Thymus (tissue), 11 donors: ENCODE measurements at regions not wholly inside any gene's neighbourhood (a gene's known extent, or its start where the extent isn't known, plus 50 kb on each side); places are given as distances from the start of the nearest gene placed in this dataset.

Source experiments
- DNase-seq, 9 donors: peaks; one replicate each; pipeline ENCODE4 v3.0.0-alpha.2; 2013; ENCODE audit warnings: low spot score in 9 of 9, low read depth in 6 of 9, missing footprints in 1 of 9
- H3K27ac ChIP-seq, 2 donors: one replicate each; pipeline ENCODE4 v1.5.1; 2013; ENCODE audit warnings: control low read depth in 1 of 2, low read depth in 1 of 2, low read length in 1 of 2, mild to moderate bottlenecking in 1 of 2, moderate library complexity in 1 of 2
- H3K27me3 ChIP-seq, 2 donors: one replicate each; pipeline ENCODE4 v1.5.1; 2013; ENCODE audit warnings: low read length in 1 of 2; ENCODE audit not compliant: control insufficient read depth in 2 of 2, insufficient read depth in 1 of 2
- H3K36me3 ChIP-seq, 2 donors: one replicate each; pipeline ENCODE4 v1.5.1; 2013; ENCODE audit warnings: low read length in 1 of 2, mild to moderate bottlenecking in 1 of 2, moderate library complexity in 1 of 2; ENCODE audit not compliant: control insufficient read depth in 2 of 2, insufficient read depth in 2 of 2
- H3K4me1 ChIP-seq, 2 donors: one replicate each; pipeline ENCODE4 v1.5.1; 2013; ENCODE audit warnings: low read length in 2 of 2; ENCODE audit not compliant: control insufficient read depth in 2 of 2, insufficient read depth in 2 of 2
- H3K4me3 ChIP-seq, 2 donors: one replicate each; pipeline ENCODE4 v1.5.1; 2013; ENCODE audit warnings: low read length in 2 of 2, control low read depth in 1 of 2, mild to moderate bottlenecking in 1 of 2
- H3K9me3 ChIP-seq, 2 donors: one replicate each; pipeline ENCODE4 v1.5.1; 2013; ENCODE audit warnings: low read length in 1 of 2, mild to moderate bottlenecking in 1 of 2; ENCODE audit not compliant: control insufficient read depth in 2 of 2, insufficient read depth in 1 of 2
- WGBS: extraction: QIAGEN DNeasy Blood & Tissue Kit; methylation state at CpG from one replicate; pipeline ENCODE4 v1.1.7; 2013; 5-methylcytosine and 5-hydroxymethylcytosine counted together
- donor health status: healthy.

DNA sequence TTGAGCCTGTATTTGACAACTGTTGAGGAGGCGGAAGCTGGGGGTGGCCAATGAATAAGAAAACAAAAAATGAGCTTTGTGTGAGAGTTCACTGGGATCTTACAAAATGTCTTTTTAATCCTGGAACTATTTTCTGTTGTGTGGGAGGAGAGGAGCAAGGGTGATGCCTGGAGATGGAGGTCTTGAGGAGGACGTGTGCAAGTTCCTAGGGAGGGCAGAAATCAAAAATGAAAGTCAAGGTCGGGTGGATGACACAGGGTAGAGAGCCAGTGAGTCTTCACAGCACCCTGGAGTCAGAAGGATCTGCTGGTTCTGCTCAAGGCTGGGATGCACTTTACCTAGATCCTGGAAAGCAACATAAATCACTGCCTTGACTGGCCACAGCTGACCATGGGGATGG lies 180.3 kb upstream of the PKDCC start:
- H3K27me3 ChIP-seq = peaks cover 4 to 22% of the 10 kb centered on the region in 2 donors
- no peaks in the 10 kb centered on the region for H3K9me3 ChIP-seq
- WGBS = 78% methylated on average over 3 of the region's 3 CpGs
- no peak overlapping the region for H3K27ac ChIP-seq
- no peak overlapping the region for H3K4me3 ChIP-seq
- no peak for DNase-seq
- peaks cover 26% of the 10 kb centered on the region in 2 donors for H3K4me1 ChIP-seq
- H3K36me3 ChIP-seq = no peaks in the 10 kb centered on the region

DNA sequence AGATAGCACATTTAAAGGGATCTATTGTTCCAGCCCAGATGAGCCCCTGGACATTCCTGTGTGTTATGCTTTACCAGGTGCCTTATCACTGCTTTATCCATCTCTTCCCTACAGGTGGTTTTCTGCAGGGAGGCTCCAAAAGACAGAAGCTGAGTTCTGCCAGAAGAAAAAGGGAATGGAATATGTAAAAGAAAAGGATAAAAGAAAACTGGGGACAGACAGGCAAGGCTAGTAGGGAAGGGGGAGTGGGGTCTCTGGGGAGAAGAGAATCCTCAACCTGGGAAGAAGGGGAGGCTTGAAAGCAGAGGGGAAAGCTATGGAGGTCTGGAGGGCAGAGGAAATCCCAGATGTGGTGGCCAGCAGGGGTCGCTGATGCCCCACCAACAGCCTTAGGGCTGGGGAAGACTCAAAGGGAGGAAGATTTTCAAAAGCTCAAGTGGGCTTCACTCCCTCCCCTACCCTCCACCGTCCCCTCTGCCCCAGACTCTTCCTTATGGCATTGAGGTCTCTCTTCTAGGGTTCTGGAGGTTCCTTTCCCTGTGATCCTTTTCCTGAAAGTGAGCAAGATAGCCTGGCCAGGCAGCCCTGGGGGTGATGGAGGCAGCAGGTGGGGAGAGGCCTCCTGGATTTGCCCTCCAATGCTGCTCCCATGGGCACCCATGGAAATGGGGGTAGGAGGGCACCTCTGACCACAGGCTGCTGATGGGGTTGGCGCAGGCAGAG lies 178.1 kb upstream of the PKDCC start:
- DNase-seq = peak in 6 of 9 donors; percentile 53 to 82 (median 72)
- 31% methylated on average over 3 of the region's 3 CpGs for WGBS
- H3K27me3 ChIP-seq = peaks cover 4 to 19% of the 10 kb centered on the region in 2 donors
- no peaks in the 10 kb centered on the region for H3K36me3 ChIP-seq
- peaks cover 30 to 35% of the 10 kb centered on the region in 2 donors for H3K4me1 ChIP-seq
- H3K9me3 ChIP-seq = no peaks in the 10 kb centered on the region
- no peak overlapping the region for H3K27ac ChIP-seq
- H3K4me3 ChIP-seq = no peak overlapping the region

DNA sequence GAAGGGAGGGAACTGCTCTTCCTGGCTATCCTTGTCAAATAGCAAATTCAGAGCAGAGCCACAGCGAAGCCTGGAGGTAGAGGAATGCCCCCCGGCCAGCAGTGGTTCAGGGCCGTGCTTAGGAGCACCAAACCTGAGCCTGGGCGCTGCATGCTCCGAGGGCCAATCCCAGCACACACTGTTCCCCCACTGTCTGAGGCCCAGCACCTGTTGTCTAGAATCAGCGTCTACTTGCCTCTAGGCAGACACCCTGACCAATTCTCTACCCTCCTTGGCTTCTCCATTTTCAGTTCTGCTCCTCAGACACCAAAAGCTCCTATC lies 177.6 kb upstream of the PKDCC start:
- Histone ChIP-seq H3K4me1 (peaks cover 30 to 35% of the 10 kb centered on the region in 2 donors), H3K4me3 (no peak overlapping the region), H3K36me3 (no peaks in the 10 kb centered on the region), H3K27me3 (peaks cover 3 to 14% of the 10 kb centered on the region in 2 donors), H3K27ac (no peak overlapping the region), H3K9me3 (no peaks in the 10 kb centered on the region)
- no peak for DNase-seq
- 94% methylated on average over 6 of the region's 6 CpGs for WGBS

DNA sequence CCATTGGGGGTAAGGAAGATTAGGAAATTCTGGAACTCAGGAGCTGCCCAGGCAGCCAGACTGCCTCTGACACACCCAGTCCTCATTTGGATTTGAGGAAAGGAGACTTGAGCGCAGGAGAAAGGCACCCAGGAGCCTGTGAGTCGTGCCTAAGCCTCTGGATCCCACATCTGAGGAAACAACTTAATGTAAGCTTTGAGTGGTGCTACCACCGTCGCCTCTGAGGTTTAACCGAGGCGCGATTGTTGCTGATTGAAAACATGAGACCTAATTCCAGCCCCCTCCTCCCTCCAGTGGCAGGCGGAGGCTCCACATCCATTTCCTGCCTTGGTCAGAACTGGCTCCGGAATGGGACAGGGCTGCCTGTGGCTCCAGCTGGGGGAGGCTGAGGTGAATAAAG lies 176.7 kb upstream of the PKDCC start:
- DNase-seq = peak in 1 of 9 donors; percentile 59
- H3K4me1 ChIP-seq = peaks cover 30 to 35% of the 10 kb centered on the region in 2 donors
- no peaks in the 10 kb centered on the region for H3K9me3 ChIP-seq
- no peaks in the 10 kb centered on the region for H3K36me3 ChIP-seq
- peaks cover 0 to 14% of the 10 kb centered on the region in 2 donors for H3K27me3 ChIP-seq
- no peak overlapping the region for H3K27ac ChIP-seq
- H3K4me3 ChIP-seq = no peak overlapping the region
- WGBS = 48% methylated on average over 9 of the region's 9 CpGs

DNA sequence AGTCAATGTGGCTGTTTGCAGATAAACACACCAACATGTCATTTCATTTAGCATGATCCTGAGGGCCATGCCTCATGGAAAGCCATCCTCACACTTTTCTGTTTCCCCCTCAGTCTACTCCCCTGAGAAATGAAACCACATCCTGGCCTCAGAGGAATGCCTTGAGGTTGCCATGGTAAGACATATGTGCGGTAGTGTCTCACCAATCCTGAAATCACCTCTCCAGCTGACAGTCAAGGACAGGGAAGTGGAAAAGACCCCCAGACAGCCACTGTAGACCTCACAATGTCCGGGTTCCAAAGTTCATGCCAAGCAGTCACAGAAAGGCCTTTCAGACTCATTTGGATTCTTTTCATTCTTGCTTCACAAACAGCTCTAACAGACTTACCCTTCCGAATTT lies 175.2 kb upstream of the PKDCC start:
- Histone ChIP-seq H3K4me3 (no peak overlapping the region), H3K36me3 (no peaks in the 10 kb centered on the region), H3K27me3 (peaks cover 0 to 10% of the 10 kb centered on the region in 2 donors), H3K9me3 (no peaks in the 10 kb centered on the region), H3K4me1 (peaks cover 32 to 38% of the 10 kb centered on the region in 2 donors), H3K27ac (no peak overlapping the region)
- peak in 1 of 9 donors; percentile 64 for DNase-seq
- 57% methylated on average over 3 of the region's 3 CpGs for WGBS

DNA sequence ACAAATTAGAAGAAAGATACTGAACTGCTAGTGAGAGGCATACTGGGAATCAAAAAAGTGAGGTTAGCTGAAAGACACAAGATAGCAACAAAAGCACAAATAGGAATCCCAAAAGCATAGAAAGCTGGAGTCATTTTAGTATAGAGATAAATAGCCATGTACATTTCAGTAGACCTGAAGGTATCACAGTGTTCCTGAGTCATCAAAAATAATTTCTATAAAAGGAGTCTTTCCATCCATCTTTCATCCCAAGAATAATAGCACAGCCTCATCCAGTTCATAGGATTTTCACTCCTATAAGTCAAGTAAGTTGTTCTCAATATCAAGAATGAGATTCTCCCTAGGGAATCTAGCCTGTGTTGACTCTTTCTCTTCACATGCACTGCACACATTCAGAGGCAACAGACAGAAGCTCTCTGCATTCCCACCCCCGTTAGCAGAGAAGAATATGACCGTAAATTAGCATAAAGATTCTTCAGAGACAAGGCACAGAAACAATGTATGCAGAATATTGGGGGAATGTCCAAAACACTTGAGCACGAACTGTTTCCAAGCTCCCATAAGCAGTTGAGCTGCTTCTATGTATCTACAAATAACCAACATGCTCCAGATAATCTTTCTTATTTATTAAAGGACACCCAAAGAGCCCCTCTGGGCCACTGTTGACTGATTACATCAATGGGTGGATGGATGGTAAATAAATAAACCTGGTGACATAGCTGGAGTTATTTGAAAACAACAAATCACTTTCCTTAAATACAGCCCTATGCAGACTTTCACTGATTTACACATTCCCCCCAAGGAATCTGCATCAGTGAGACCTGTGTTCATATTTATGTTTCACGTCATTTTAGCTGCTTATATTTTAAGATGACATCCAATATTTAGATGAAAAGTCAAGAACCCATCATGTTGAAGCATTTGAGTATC lies 174.5 kb upstream of the PKDCC start:
- Histone ChIP-seq H3K27me3 (peaks cover 0 to 10% of the 10 kb centered on the region in 2 donors), H3K36me3 (no peaks in the 10 kb centered on the region), H3K4me3 (no peak overlapping the region), H3K9me3 (no peaks in the 10 kb centered on the region), H3K27ac (no peak overlapping the region), H3K4me1 (peaks cover 39 to 44% of the 10 kb centered on the region in 2 donors)
- 73% methylated on average over 4 of the region's 4 CpGs for WGBS
- no peak for DNase-seq

DNA sequence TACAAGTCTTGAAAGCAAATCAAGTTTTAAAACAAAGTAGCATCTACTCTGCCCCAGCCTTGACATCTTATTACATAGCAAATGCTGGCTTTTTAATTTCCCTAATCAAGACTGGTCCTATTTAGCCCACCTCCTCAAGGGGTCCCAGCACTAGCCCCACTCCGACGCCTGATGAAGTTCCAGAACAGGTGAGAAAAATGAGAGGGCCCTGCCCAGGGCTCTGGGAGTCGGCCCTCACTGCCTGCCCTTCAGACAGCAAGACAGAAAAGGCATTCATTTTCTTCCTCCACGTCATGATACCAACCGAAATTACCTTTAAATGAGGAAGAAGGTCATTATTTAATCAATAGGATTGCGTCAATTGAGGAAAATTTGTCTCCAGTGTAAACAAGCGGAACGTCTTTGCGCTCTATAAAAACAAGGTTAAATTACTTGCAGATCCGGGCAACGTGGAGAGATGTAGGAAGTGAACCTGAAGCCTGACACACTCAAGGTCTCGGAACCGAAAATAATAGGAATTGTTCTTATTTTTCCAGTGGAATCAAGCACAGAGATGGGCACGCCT lies 170.6 kb upstream of the PKDCC start:
- H3K4me3 ChIP-seq = no peak overlapping the region
- H3K9me3 ChIP-seq = no peaks in the 10 kb centered on the region
- H3K27ac ChIP-seq = no peak overlapping the region
- no peaks in the 10 kb centered on the region for H3K27me3 ChIP-seq
- peaks cover 41 to 44% of the 10 kb centered on the region in 2 donors for H3K4me1 ChIP-seq
- H3K36me3 ChIP-seq = no peaks in the 10 kb centered on the region
- no peak for DNase-seq
- WGBS = 96% methylated on average over 14 of the region's 14 CpGs

DNA sequence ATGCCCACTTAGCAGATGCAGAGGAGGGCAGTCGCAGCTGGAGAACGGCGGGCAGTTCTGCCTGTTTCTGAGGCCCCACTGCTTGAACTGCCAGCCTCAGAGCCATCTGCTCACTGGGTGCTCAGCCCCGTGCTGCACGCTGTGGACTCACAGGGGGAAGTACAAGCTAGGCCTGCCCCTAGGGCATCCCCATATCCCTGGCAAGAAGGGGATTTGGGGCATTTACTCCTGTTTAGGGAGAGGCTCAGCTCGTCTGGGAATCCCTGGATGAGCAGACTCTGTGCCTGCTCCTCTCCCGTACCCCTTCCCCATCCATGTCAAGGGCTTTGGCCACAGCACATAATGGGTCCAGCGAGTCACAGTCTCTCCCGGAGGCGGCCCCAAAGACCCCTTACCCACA lies 169.8 kb upstream of the PKDCC start:
- Histone ChIP-seq H3K27me3 (no peaks in the 10 kb centered on the region), H3K4me3 (no peak overlapping the region), H3K4me1 (peaks cover 34 to 36% of the 10 kb centered on the region in 2 donors), H3K27ac (no peak overlapping the region), H3K36me3 (no peaks in the 10 kb centered on the region), H3K9me3 (no peaks in the 10 kb centered on the region)
- DNase-seq = no peak
- WGBS = 87% methylated on average over 10 of the region's 10 CpGs

DNA sequence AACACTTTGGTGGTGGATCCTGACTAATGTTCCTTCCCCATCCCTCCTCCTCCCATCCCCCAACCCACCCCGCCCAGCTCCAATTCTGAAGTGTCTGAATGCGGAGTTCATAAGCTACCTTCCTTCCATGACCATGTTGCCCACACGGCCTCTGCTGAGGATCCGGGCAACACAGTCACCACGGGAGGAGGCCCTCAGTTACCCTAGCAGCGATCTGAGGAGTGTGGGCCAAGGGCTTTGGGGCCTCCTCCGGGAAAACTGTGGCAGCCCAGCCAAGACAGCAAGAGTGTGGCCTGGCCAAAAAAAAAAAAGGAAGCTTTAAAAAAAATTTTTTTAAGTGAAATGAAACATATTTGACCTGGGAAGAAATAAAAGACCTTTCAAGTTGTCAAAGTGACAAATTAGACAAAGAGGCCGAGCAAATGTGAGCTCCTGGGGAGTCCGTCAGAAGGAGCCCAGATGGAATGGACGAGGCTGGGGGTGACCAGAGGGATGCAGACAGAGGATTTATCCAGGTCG lies 169.0 kb upstream of the PKDCC start:
- Histone ChIP-seq H3K4me3 (no peak overlapping the region), H3K9me3 (no peaks in the 10 kb centered on the region), H3K36me3 (no peaks in the 10 kb centered on the region), H3K4me1 (peaks cover 31 to 34% of the 10 kb centered on the region in 2 donors), H3K27me3 (no peaks in the 10 kb centered on the region), H3K27ac (peak overlapping the region in 1 of 2 donors; percentile 2)
- WGBS = 44% methylated on average over 11 of the region's 11 CpGs
- no peak for DNase-seq
